SK-N-MC (cell line): ENCODE measurements at regions not wholly inside any gene's neighbourhood (a gene's known extent, or its start where the extent isn't known, plus 50 kb on each side); places are given as distances from the start of the nearest gene placed in this dataset.
"Not testable (repeated sequence)": the region's sequence is repeated elsewhere in the genome, so short reads cannot be mapped to it uniquely, and the experiment has no call there.

ENCODE experiments used
- EZH2 ChIP-seq: fragments of 200-600 bp; sonication (generic); IDR thresholded peaks from one replicate; pipeline ENCODE4 v1.6.1; 2017; ENCODE audit warnings: antibody characterized with exemption
- FOXP2 ChIP-seq: optimal IDR thresholded peaks from 2 replicates; pipeline ENCODE3; 2011; ENCODE audit warnings: mild to moderate bottlenecking, moderate library complexity; ENCODE audit not compliant: insufficient read depth; ENCODE audit errors: extremely low read length, control extremely low read depth
- POLR2AphosphoS5 ChIP-seq: IDR thresholded peaks from 2 replicates; pipeline ENCODE4 v1.6.1; 2012; ENCODE audit warnings: mild to moderate bottlenecking, low read depth, low read length, borderline replicate concordance

DNA sequence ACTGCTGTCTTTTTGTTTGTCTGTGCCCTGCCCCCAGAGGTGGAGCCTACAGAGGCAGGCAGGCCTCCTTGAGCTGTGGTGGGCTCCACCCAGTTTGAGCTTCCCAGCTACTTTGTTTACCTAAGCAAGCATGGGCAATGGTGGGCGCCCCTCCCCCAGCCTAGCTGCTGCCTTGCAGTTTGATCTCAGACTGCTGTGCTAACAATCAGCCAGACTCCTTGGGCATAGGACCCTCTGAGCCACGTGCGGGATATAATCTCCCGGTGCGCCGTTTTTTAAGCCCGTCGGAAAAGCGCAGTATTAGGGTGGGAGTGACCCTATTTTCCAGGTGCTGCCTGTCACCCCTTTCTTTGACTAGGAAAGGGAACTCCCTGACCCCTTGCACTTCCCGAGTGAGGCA, 81.1 kb upstream of the ANKRD30A start:
- not testable (repeated sequence) for TF ChIP-seq POLR2AphosphoS5, EZH2, FOXP2
